OCI-LY7 (cell line): ENCODE measurements at regions not wholly inside any gene's neighbourhood (a gene's known extent, or its start where the extent isn't known, plus 50 kb on each side); places are given as distances from the start of the nearest gene placed in this dataset.

Experiments
- BruUV-seq: library from RNA; stranded (reverse); fragments of 400-500 nt; replicated peaks from 2 replicates; lab custom pipeline; 2021; lab: Mats Ljungman, UMichigan
- CTCF ChIA-PET: fragments of 300-600 bp; sonication (Branson Sonifier 250); formaldehyde crosslinking; loops from one replicate; lab custom pipeline; 2022; ENCODE audit warnings: antibody characterized with exemption; ENCODE audit not compliant: unreplicated experiment; lab: Charles Lee
- POLR2A ChIA-PET: fragments of 300-600 bp; sonication (Branson Sonifier 250); formaldehyde crosslinking; loops from one replicate; lab custom pipeline; 2022; ENCODE audit warnings: antibody characterized with exemption; lab: Charles Lee
- DNase-seq: peaks from one replicate; pipeline ENCODE4 v3.0.0-alpha.2; 2015; ENCODE audit warnings: low spot score
- H2AFZ ChIP-seq: fragments of 200-600 bp; sonication (generic), shearing (Covaris generic); 2 replicates; pipeline ENCODE4 v1.6.1; 2014; ENCODE audit warnings: mild to moderate bottlenecking, antibody characterized with exemption, low read length, moderate library complexity
- H3K27ac ChIP-seq: fragments of 200-600 bp; sonication (generic); 2 replicates; pipeline ENCODE4 v1.5.1; 2014; ENCODE audit warnings: mixed run types, low read depth, mild to moderate bottlenecking, moderate library complexity, low read length, inconsistent platforms; ENCODE audit not compliant: poor library complexity, severe bottlenecking
- H3K36me3 ChIP-seq: fragments of 200-600 bp; sonication (generic); 2 replicates; pipeline ENCODE4 v1.6.1; 2014; ENCODE audit warnings: mild to moderate bottlenecking, antibody characterized with exemption, low read length, moderate library complexity, mixed read lengths; ENCODE audit not compliant: insufficient read depth
- H3K4me1 ChIP-seq: fragments of 200-600 bp; sonication (generic); 2 replicates; pipeline ENCODE4 v1.5.1; 2014; ENCODE audit warnings: mild to moderate bottlenecking, low read length; ENCODE audit not compliant: insufficient read depth, poor library complexity, severe bottlenecking
- H3K4me2 ChIP-seq: fragments of 200-600 bp; sonication (generic); 2 replicates; pipeline ENCODE4 v1.6.1; 2014; ENCODE audit warnings: mild to moderate bottlenecking, low read length
- H3K4me3 ChIP-seq: fragments of 200-600 bp; sonication (generic); 2 replicates; pipeline ENCODE4 v1.5.1; 2014; ENCODE audit warnings: mild to moderate bottlenecking, low read depth, low read length; ENCODE audit not compliant: poor library complexity, severe bottlenecking
- H3K79me2 ChIP-seq: fragments of 200-600 bp; sonication (generic); 2 replicates; pipeline ENCODE4 v1.6.1; 2016; ENCODE audit warnings: low read depth, mild to moderate bottlenecking, low read length, moderate library complexity, mixed read lengths; ENCODE audit not compliant: insufficient read depth
- H3K9me2 ChIP-seq: fragments of 200-600 bp; sonication (generic); 2 replicates; pipeline ENCODE4 v1.6.1; 2016; ENCODE audit warnings: mild to moderate bottlenecking, low read length, mixed read lengths; ENCODE audit not compliant: insufficient read depth
- H3K9me3 ChIP-seq: fragments of 200-600 bp; sonication (generic); 2 replicates; pipeline ENCODE4 v1.6.1; 2014; ENCODE audit warnings: mild to moderate bottlenecking, mixed run types, low read length, mixed read lengths
- H4K20me1 ChIP-seq: fragments of 200-600 bp; sonication (generic); 2 replicates; pipeline ENCODE4 v1.6.1; 2014; ENCODE audit warnings: mild to moderate bottlenecking, antibody characterized with exemption, low read length, moderate library complexity, mixed read lengths; ENCODE audit not compliant: insufficient read depth
- CTCF ChIP-seq: fragments of 200-600 bp; sonication (generic); conservative IDR thresholded peaks from 2 replicates; pipeline ENCODE4 v1.5.1; 2014; ENCODE audit warnings: mild to moderate bottlenecking, antibody characterized with exemption, low read length, moderate library complexity, mixed read lengths
- EZH2phosphoT487 ChIP-seq: fragments of 200-600 bp; sonication (generic); IDR thresholded peaks from 2 replicates; pipeline ENCODE4 v1.6.1; 2018; ENCODE audit warnings: low read depth, borderline replicate concordance, mild to moderate bottlenecking, mixed run types, antibody characterized with exemption, low read length, moderate library complexity, mixed read lengths
- intact Hi-C: fragments of 100-400 bp; cut with micrococcal nuclease; formaldehyde crosslinking; loops from one replicate; pipeline ENCODE4 v1.10.0; 2022; ENCODE audit not compliant: unreplicated experiment

- Histone ChIP-seq H3K36me3 (no peaks in the 10 kb centered on the region), H3K9me3 (no peaks in the 10 kb centered on the region), H3K4me1 (no peaks in the 10 kb centered on the region), H4K20me1 (no peaks in the 10 kb centered on the region), H3K4me3 (no peak overlapping the region), H3K4me2 (no peak overlapping the region), H2AFZ (no peak overlapping the region), H3K79me2 (no peaks in the 10 kb centered on the region), H3K9me2 (no peaks in the 10 kb centered on the region), H3K27ac (no peak overlapping the region)
- CTCF ChIA-PET = no interaction called here
- TF ChIP-seq EZH2phosphoT487 (no peak), CTCF (no peak)
- intact Hi-C loops = no loop called here
- DNase-seq = no peak
- no TSS peak for BruUV-seq
- POLR2A ChIA-PET = no interaction called here
Measured at GRCh38 chr6:147675281-147675680, 166.8 kb downstream of the SAMD5 start.

- intact Hi-C loops = no loop called here
- Histone ChIP-seq H3K36me3 (no peaks in the 10 kb centered on the region), H3K27ac (no peak overlapping the region), H3K79me2 (no peaks in the 10 kb centered on the region), H2AFZ (no peak overlapping the region), H3K9me3 (no peaks in the 10 kb centered on the region), H4K20me1 (no peaks in the 10 kb centered on the region), H3K4me2 (no peak overlapping the region), H3K4me1 (no peaks in the 10 kb centered on the region), H3K4me3 (no peak overlapping the region), H3K9me2 (no peaks in the 10 kb centered on the region)
- no peak for TF ChIP-seq CTCF
- TF ChIP-seq EZH2phosphoT487 = no peak
- ChIA-PET CTCF (no interaction called here), POLR2A (interaction anchor here (1.3 kb wide), 1 partner anchor 27 kb away, joined by 3 read pairs; no protein-coding TSS in a partner anchor)
- no TSS peak for BruUV-seq
- DNase-seq = no peak
Measured at GRCh38 chr6:147676495-147677199, 168.2 kb downstream of the SAMD5 start.

GRCh38 chr6:147677647-147678046 is 169.2 kb downstream of the SAMD5 start:
- ChIA-PET CTCF (no interaction called here), POLR2A (no interaction called here)
- intact Hi-C loops = no loop called here
- Histone ChIP-seq H3K79me2 (no peaks in the 10 kb centered on the region), H3K4me2 (no peak overlapping the region), H4K20me1 (no peaks in the 10 kb centered on the region), H3K36me3 (no peaks in the 10 kb centered on the region), H3K9me2 (no peaks in the 10 kb centered on the region), H2AFZ (no peak overlapping the region), H3K4me1 (no peaks in the 10 kb centered on the region), H3K4me3 (no peak overlapping the region), H3K9me3 (no peaks in the 10 kb centered on the region), H3K27ac (no peak overlapping the region)
- no peak for DNase-seq
- no TSS peak for BruUV-seq
- TF ChIP-seq EZH2phosphoT487 (no peak), CTCF (no peak)
